ENCODE measurements at regions not wholly inside any gene's neighbourhood (a gene's known extent, or its start where the extent isn't known, plus 50 kb on each side); places are given as distances from the start of the nearest gene placed in this dataset.

GRCh38 chr2:156897548-156897947, 360.0 kb upstream of the GALNT5 start:
- H3K27me3 ChIP-seq (ENCODE audit: insufficient read depth): peaks cover 16% of the 10 kb centered on the region
- H3K4me1 ChIP-seq (ENCODE audit: insufficient read depth): peaks cover 7% of the 10 kb centered on the region; the same call in 1 of the 2 replicates
- H3K36me3 ChIP-seq (ENCODE audit: insufficient read depth): no peaks in the 10 kb centered on the region
- no peak overlapping the region for H3K4me3 ChIP-seq
- Mint-ChIP-seq H3K4me3 (no peak overlapping the region), H3K27me3 (ENCODE audit: insufficient read depth, low read depth, poor library complexity) (no peaks in the 10 kb centered on the region), H3K9me3 (no peaks in the 10 kb centered on the region; the same call in 2 of the 3 replicates), H3K36me3 (ENCODE audit: low read depth) (peaks cover 9% of the 10 kb centered on the region; the same call in 2 of the 3 replicates), H3K4me1 (peaks cover 5% of the 10 kb centered on the region; the same call in 2 of the 3 replicates), H3K27ac (no peak overlapping the region)
- no peak overlapping the region for H3K27ac ChIP-seq (ENCODE audit: low read depth)
- H3F3A ChIP-seq (replicated peaks; ENCODE audit: low read depth): no peaks in the 10 kb centered on the region
- no peaks in the 10 kb centered on the region for H3K9me2 ChIP-seq (ENCODE audit: insufficient read depth)
- no peak overlapping the region for H2AFZ ChIP-seq
- H3K4me2 ChIP-seq: no peak overlapping the region
- H3K79me2 ChIP-seq (replicated peaks; ENCODE audit: insufficient read depth): no peaks in the 10 kb centered on the region
- ATAC-seq: no peak
- DNase-seq (ENCODE audit: low spot score): no peak
- no peaks in the 10 kb centered on the region for H4K20me1 ChIP-seq (replicated peaks; ENCODE audit: insufficient read depth)
- TF ChIP-seq CREB1 (CRISPR knock-in tag; IDR thresholded peaks at IDR 0.05; ENCODE audit: low read depth) (no peak), NANOG (IDR thresholded peaks at IDR 0.05; ENCODE audit: borderline replicate concordance) (no peak), EZH2 (IDR thresholded peaks at IDR 0.05; ENCODE audit: low read depth, unreplicated experiment) (no peak), REST (IDR thresholded peaks at IDR 0.05; ENCODE audit: unreplicated experiment) (no peak), ZNF114 (CRISPR knock-in tag; IDR thresholded peaks at IDR 0.05) (no peak), ZNF462 (CRISPR knock-in tag; IDR thresholded peaks at IDR 0.05) (no peak), ZNF331 (CRISPR knock-in tag; IDR thresholded peaks at IDR 0.05; ENCODE audit: low read depth) (no peak)
